K562 (cell line): ENCODE measurements at regions not wholly inside any gene's neighbourhood (a gene's known extent, or its start where the extent isn't known, plus 50 kb on each side); places are given as distances from the start of the nearest gene placed in this dataset.

Source experiments
- ATAC-seq: fragments of 200-7000 bp; cut with Tn5 transposase; 3 replicates; pipeline ENCODE4 v1.9.1; 2020; ENCODE audit warnings: moderate library complexity
- BruUV-seq: library from RNA; stranded (reverse); fragments of 400-500 nt; replicated peaks from 2 replicates; lab custom pipeline; 2021; lab: Mats Ljungman, UMichigan
- CTCF ChIA-PET: fragments of 300-600 bp; formaldehyde crosslinking; extraction: SDS; loops from one replicate; lab custom pipeline; 2021; ENCODE audit warnings: low intra/inter-chr PET ratio; lab: Yijun Ruan, JAX
- POLR2A ChIA-PET: fragments of 300-600, 350-650 bp; sonication (Branson Sonifier 250); formaldehyde crosslinking; extraction: SDS; loops from one replicate; lab custom pipeline; 2021; ENCODE audit warnings: antibody characterized with exemption, inconsistent platforms; lab: Yijun Ruan, JAX
- DNase-seq, 4 experiments: peaks; one replicate each; pipeline versions ENCODE4 v3.0.0 to v3.0.0-alpha.2; 2011 to 2018; ENCODE audit warnings: low spot score in 3 of 4, mixed read lengths in 3 of 4; ENCODE audit errors: extremely low read depth in 1 of 4
- FAIRE-seq: peaks from 2 replicates; lab custom pipeline; 2011; peaks lifted over from hg19 to GRCh38; lab: Jason Lieb, UNC
- H2AFZ ChIP-seq: 2 replicates; pipeline ENCODE4 v1.6.0; 2011; ENCODE audit warnings: low read depth, low read length, control low read depth, inconsistent platforms
- H3K27ac ChIP-seq: fragments of 200-600 bp; 3 replicates; pipeline ENCODE4 v1.8.0; 2011; ENCODE audit warnings: low read depth, mild to moderate bottlenecking, control low read depth, inconsistent platforms, low read length, moderate library complexity, mixed read lengths; ENCODE audit errors: extremely low read depth
- H3K27me3 ChIP-seq, 2 experiments: fragments of 300-600 bp in 1 of 2; 2 replicates in 1 of 2; 3 replicates in 1 of 2; pipeline versions ENCODE4 v1.6.0 to v1.8.0; 2011; ENCODE audit warnings: inconsistent platforms in 2 of 2, low read length in 2 of 2, mild to moderate bottlenecking in 1 of 2, mixed read lengths in 1 of 2, moderate library complexity in 1 of 2; ENCODE audit not compliant: control insufficient read depth in 2 of 2, insufficient read depth in 2 of 2
- H3K36me3 ChIP-seq: fragments of 300-600 bp; 3 replicates; pipeline ENCODE4 v1.8.0; 2011; ENCODE audit warnings: mild to moderate bottlenecking, low read length, inconsistent platforms; ENCODE audit not compliant: control insufficient read depth, insufficient read depth
- H3K4me1 ChIP-seq, 2 experiments: fragments of 200-600 bp in 1 of 2; replicated peaks in 1 of 2; 2 replicates in 1 of 2; 3 replicates in 1 of 2; pipeline versions ENCODE4 v1.5.1 to v1.8.0; 2011; ENCODE audit warnings: inconsistent platforms in 2 of 2, low read length in 2 of 2, mild to moderate bottlenecking in 1 of 2, mixed read lengths in 1 of 2, moderate library complexity in 1 of 2; ENCODE audit not compliant: control insufficient read depth in 2 of 2, insufficient read depth in 2 of 2
- H3K4me2 ChIP-seq: 2 replicates; pipeline ENCODE4 v1.6.1; 2011; ENCODE audit warnings: low read length, control low read depth, inconsistent platforms, mixed read lengths; ENCODE audit not compliant: insufficient read depth
- H3K4me3 ChIP-seq: fragments of 200-600 bp; sonication (generic), shearing (Covaris generic); 2 replicates; pipeline ENCODE4 v1.5.1; 2016; ENCODE audit warnings: control low read depth, inconsistent platforms
- H3K79me2 ChIP-seq: fragments of 200-600 bp; 3 replicates; pipeline ENCODE4 v1.8.0; 2011; ENCODE audit warnings: low read length, inconsistent platforms; ENCODE audit not compliant: control insufficient read depth, insufficient read depth
- H3K9ac ChIP-seq, 2 experiments: 2 replicates each; pipeline versions ENCODE4 v1.6.0 to v1.6.1; 2011; ENCODE audit warnings: low read depth in 2 of 2, low read length in 2 of 2, control low read depth in 1 of 2, inconsistent platforms in 1 of 2, mild to moderate bottlenecking in 1 of 2, mixed read lengths in 1 of 2; ENCODE audit not compliant: insufficient read depth in 1 of 2
- H3K9me1 ChIP-seq: one replicate; pipeline ENCODE4 v1.6.0; 2011; ENCODE audit warnings: inconsistent platforms, mild to moderate bottlenecking, low read length, moderate library complexity; ENCODE audit not compliant: control insufficient read depth, insufficient read depth
- H3K9me3 ChIP-seq: replicated peaks from 2 replicates; pipeline ENCODE4 v1.5.1; 2011; ENCODE audit warnings: low read depth, low read length, inconsistent platforms; ENCODE audit not compliant: control insufficient read depth, insufficient read depth
- H4K20me1 ChIP-seq: replicated peaks from 2 replicates; pipeline ENCODE4 v1.6.1; 2011; ENCODE audit warnings: low read length, inconsistent platforms, mixed read lengths; ENCODE audit not compliant: control insufficient read depth, insufficient read depth
- BACH1 ChIP-seq: fragments of 200-800 bp; sonication (Bioruptor generic); IDR thresholded peaks from 2 replicates; pipeline ENCODE4 v1.6.1; 2016; ENCODE audit warnings: missing genetic modification characterization, missing compliant biosample characterization
- BCOR ChIP-seq: fragments of 450-650 bp; IDR thresholded peaks from 2 replicates; pipeline ENCODE4 v1.6.1; 2016
- MAFK ChIP-seq: IDR thresholded peaks from 2 replicates; pipeline ENCODE4 v1.6.1; 2011; ENCODE audit warnings: low read length, improper control_type of control experiment
- MEF2A ChIP-seq: IDR thresholded peaks from 2 replicates; pipeline ENCODE4 v1.6.1; 2011; ENCODE audit warnings: low read depth, mild to moderate bottlenecking, low read length, moderate library complexity; ENCODE audit not compliant: control insufficient read depth
- MTA1 ChIP-seq: fragments of 450-650 bp; IDR thresholded peaks from 2 replicates; pipeline ENCODE4 v1.6.1; 2017; ENCODE audit warnings: borderline replicate concordance
- MTA3 ChIP-seq: fragments of 450-650 bp; formaldehyde crosslinking; IDR thresholded peaks from 2 replicates; pipeline ENCODE4 v1.6.1; 2017; ENCODE audit warnings: mild to moderate bottlenecking, borderline replicate concordance
- NR0B1 ChIP-seq: fragments of 450-650 bp; IDR thresholded peaks from one replicate; pipeline ENCODE4 v1.6.1; 2018; ENCODE audit warnings: mild to moderate bottlenecking, moderate library complexity; ENCODE audit not compliant: partially characterized antibody
- PTRF ChIP-seq: fragments of 450-650 bp; IDR thresholded peaks from 2 replicates; pipeline ENCODE4 v1.6.1; 2016; ENCODE audit warnings: mild to moderate bottlenecking, missing genetic modification characterization, missing compliant biosample characterization
- THRA ChIP-seq: fragments of 450-650 bp; IDR thresholded peaks from 2 replicates; pipeline ENCODE4 v1.6.1; 2017; ENCODE audit warnings: mild to moderate bottlenecking, moderate library complexity
- ZFP36 ChIP-seq: fragments of 150-350 bp; IDR thresholded peaks from 2 replicates; pipeline ENCODE4 v1.6.1; 2018; ENCODE audit warnings: low read length, low read depth; ENCODE audit not compliant: partially characterized antibody
- ZNF146 ChIP-seq: IDR thresholded peaks from one replicate; pipeline ENCODE4 v1.6.1; 2018; ENCODE audit warnings: missing compliant biosample characterization; ENCODE audit not compliant: unreplicated experiment
- ZNF232 ChIP-seq: sonication (generic); formaldehyde crosslinking; IDR thresholded peaks from 2 replicates; pipeline ENCODE4 v1.8.0; 2022; ENCODE audit warnings: mild to moderate bottlenecking, missing genetic modification reagents
- WGBS: fragments of 100-300 bp; shearing (Covaris generic); methylation state at CpG from one replicate; pipeline ENCODE4 v1.1.6; 2016; ENCODE audit warnings: low coverage, mixed read lengths; ENCODE audit not compliant: insufficient coverage; ENCODE audit errors: missing lambda C conversion rate; 5-methylcytosine and 5-hydroxymethylcytosine counted together
- in situ Hi-C: fragments of 300-500 bp; cut with MboI; formaldehyde crosslinking; loops from 4 replicates; pipeline ENCODE4 v1.15.0; 2018; ENCODE audit warnings: inconsistent platforms, mixed read lengths
- intact Hi-C: fragments of 100-400 bp; cut with micrococcal nuclease; formaldehyde crosslinking; loops from 2 replicates; pipeline ENCODE4 v1.14.2; 2022

GRCh38 chr22:47278655-47279054 is 516.2 kb downstream of the TBC1D22A start:
- peaks cover 3% of the 10 kb centered on the region for H3K9me1 ChIP-seq
- no peaks in the 10 kb centered on the region for H3K9me3 ChIP-seq
- intact Hi-C loops (no loop called here), in situ Hi-C loops (no loop called here)
- TF ChIP-seq MTA3 (no peak), PTRF (tag) (no peak), ZNF146 (CRISPR knock-in tag) (no peak), NR0B1 (no peak), MEF2A (no peak), THRA (no peak), ZFP36 (no peak), MTA1 (no peak), BACH1 (tag) (no peak), ZNF232 (no peak), BCOR (no peak), MAFK (no peak)
- H3K36me3 ChIP-seq = no peaks in the 10 kb centered on the region
- CTCF ChIA-PET = no interaction called here
- no peak overlapping the region for H2AFZ ChIP-seq
- DNase-seq (no peak), ATAC-seq (no peak), FAIRE-seq (no peak)
- no peak overlapping the region for H3K4me2 ChIP-seq
- no peak overlapping the region for H3K4me3 ChIP-seq
- no peaks in the 10 kb centered on the region; the same call in 1 of the 2 replicates for H4K20me1 ChIP-seq
- H3K4me1 ChIP-seq = no peaks in the 10 kb centered on the region
- H3K79me2 ChIP-seq = no peaks in the 10 kb centered on the region
- H3K27me3 ChIP-seq = peaks cover 7 to 76% of the 10 kb centered on the region in 2 experiments; a peak in 4 of 5 replicates
- no peak overlapping the region for H3K27ac ChIP-seq
- POLR2A ChIA-PET = interaction anchor here (1.2 kb wide), 1 partner anchor 11 kb away, joined by 3 read pairs; no protein-coding TSS in a partner anchor
- BruUV-seq = no TSS peak
- H3K9ac ChIP-seq = no peak overlapping the region; a peak in 1 of 4 replicates
- WGBS = 3% methylated on average over 12 of the region's 12 CpGs
